ENCODE measurements at regions not wholly inside any gene's neighbourhood (a gene's known extent, or its start where the extent isn't known, plus 50 kb on each side); places are given as distances from the start of the nearest gene placed in this dataset.
"Not testable (repeated sequence)": the region's sequence is repeated elsewhere in the genome, so short reads cannot be mapped to it uniquely, and the experiment has no call there.

DNA sequence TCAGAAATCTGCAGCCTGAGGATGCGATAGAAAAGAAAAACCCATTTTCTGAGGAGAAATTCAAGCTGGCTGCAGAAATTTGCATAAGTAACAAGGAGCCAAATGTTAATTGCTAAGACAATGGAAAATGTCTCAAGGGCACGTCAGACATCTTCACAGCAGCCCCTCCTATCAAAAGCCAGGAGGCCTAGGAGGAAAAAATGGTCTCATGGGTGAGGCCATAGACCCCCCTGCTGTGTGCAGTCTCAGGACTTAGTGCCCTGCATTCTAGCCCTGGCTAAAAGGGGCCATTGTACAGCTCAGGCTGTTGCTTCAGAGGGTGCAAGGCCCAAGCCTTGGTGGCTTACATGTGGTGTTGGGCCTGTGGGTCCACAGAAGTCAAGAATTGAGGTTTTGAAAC is 511.4 kb upstream of the FANCL start:
- TF ChIP-seq SP1 (IDR thresholded peaks at IDR 0.05); FOXA1 (IDR thresholded peaks at IDR 0.05); ARNT (IDR thresholded peaks at IDR 0.05); HDGF (IDR thresholded peaks at IDR 0.05; ENCODE audit: borderline replicate concordance); LEF1 (IDR thresholded peaks at IDR 0.05; ENCODE audit: borderline replicate concordance); L3MBTL2 (conservative IDR thresholded peaks at IDR 0.05); ELF4 (IDR thresholded peaks at IDR 0.05); SUZ12 (IDR thresholded peaks at IDR 0.05); BHLHE40 (IDR thresholded peaks at IDR 0.05; ENCODE audit: borderline replicate concordance); FOXM1 (IDR thresholded peaks at IDR 0.05; ENCODE audit: borderline replicate concordance); FOXK2 (IDR thresholded peaks at IDR 0.05); NFRKB (IDR thresholded peaks at IDR 0.05): not testable (repeated sequence)

Data from HEK293T (cell line).